Astrocyte (in vitro differentiated cells and primary cell): ENCODE measurements at regions not wholly inside any gene's neighbourhood (a gene's known extent, or its start where the extent isn't known, plus 50 kb on each side); places are given as distances from the start of the nearest gene placed in this dataset.

Source experiments
- DNase-seq: peaks from one replicate; pipeline ENCODE4 v3.0.0-alpha.2; 2010; ENCODE audit warnings: low read depth
- FAIRE-seq: peaks from 2 replicates; lab custom pipeline; 2011; peaks lifted over from hg19 to GRCh38; lab: Jason Lieb, UNC
- H2AFZ ChIP-seq: 2 replicates; pipeline ENCODE4 v1.6.0; 2012; ENCODE audit warnings: low read depth, low read length, inconsistent platforms
- H3K27ac ChIP-seq: 2 replicates; pipeline ENCODE4 v1.5.1; 2011; ENCODE audit warnings: low read depth, low read length, inconsistent platforms
- H3K27me3 ChIP-seq: 2 replicates; pipeline ENCODE4 v1.6.0; 2011; ENCODE audit warnings: low read length, inconsistent platforms; ENCODE audit not compliant: insufficient read depth
- H3K36me3 ChIP-seq: 2 replicates; pipeline ENCODE4 v1.5.1; 2011; ENCODE audit warnings: low read length, inconsistent platforms; ENCODE audit not compliant: insufficient read depth
- H3K4me1 ChIP-seq: 2 replicates; pipeline ENCODE4 v1.5.1; 2011; ENCODE audit warnings: low read length, inconsistent platforms; ENCODE audit not compliant: insufficient read depth
- H3K4me2 ChIP-seq: 2 replicates; pipeline ENCODE4 v1.6.0; 2012; ENCODE audit warnings: low read length, inconsistent platforms
- H3K4me3 ChIP-seq: 2 replicates; pipeline ENCODE4 v1.5.1; 2011; ENCODE audit warnings: low read depth, mild to moderate bottlenecking, low read length, inconsistent platforms; ENCODE audit not compliant: insufficient read depth
- H3K79me2 ChIP-seq: 2 replicates; pipeline ENCODE4 v1.6.0; 2012; ENCODE audit warnings: mild to moderate bottlenecking, low read length, inconsistent platforms; ENCODE audit not compliant: insufficient read depth
- H3K9ac ChIP-seq: 2 replicates; pipeline ENCODE4 v1.6.0; 2012; ENCODE audit warnings: mild to moderate bottlenecking, low read length, inconsistent platforms
- H3K9me3 ChIP-seq: 2 replicates; pipeline ENCODE4 v1.5.1; 2012; ENCODE audit warnings: low read depth, mild to moderate bottlenecking, low read length, inconsistent platforms; ENCODE audit not compliant: insufficient read depth
- H4K20me1 ChIP-seq: 2 replicates; pipeline ENCODE4 v1.6.0; 2012; ENCODE audit warnings: low read length, inconsistent platforms; ENCODE audit not compliant: insufficient read depth
- H3K27ac Mint-ChIP-seq: one replicate; pipeline ENCODE4 v1.8.0; 2021; ENCODE audit warnings: mild to moderate bottlenecking, mixed read lengths; ENCODE audit not compliant: unreplicated experiment
- H3K27me3 Mint-ChIP-seq: one replicate; pipeline ENCODE4 v1.8.0; 2021; ENCODE audit warnings: low read depth, mixed read lengths; ENCODE audit not compliant: unreplicated experiment
- H3K36me3 Mint-ChIP-seq: one replicate; pipeline ENCODE4 v1.8.0; 2021; ENCODE audit warnings: low read depth, mixed read lengths; ENCODE audit not compliant: unreplicated experiment
- H3K4me1 Mint-ChIP-seq: one replicate; pipeline ENCODE4 v1.8.0; 2021; ENCODE audit warnings: low read depth, mixed read lengths; ENCODE audit not compliant: unreplicated experiment
- H3K4me3 Mint-ChIP-seq: one replicate; pipeline ENCODE4 v1.8.0; 2021; ENCODE audit warnings: mild to moderate bottlenecking, moderate library complexity, mixed read lengths; ENCODE audit not compliant: unreplicated experiment
- H3K9me3 Mint-ChIP-seq: one replicate; pipeline ENCODE4 v1.8.0; 2021; ENCODE audit warnings: mild to moderate bottlenecking, mixed read lengths; ENCODE audit not compliant: unreplicated experiment
- CTCF ChIP-seq: IDR thresholded peaks from 2 replicates; pipeline ENCODE4 v1.5.1; 2011; ENCODE audit warnings: low read depth, mild to moderate bottlenecking, inconsistent platforms, low read length, moderate library complexity; ENCODE audit not compliant: insufficient read depth
- EZH2 ChIP-seq: IDR thresholded peaks from 2 replicates; pipeline ENCODE4 v1.6.1; 2012; ENCODE audit warnings: mild to moderate bottlenecking, low read length, inconsistent platforms; ENCODE audit not compliant: insufficient read depth

- DNase-seq (no peak), FAIRE-seq (no peak)
- H3K79me2 ChIP-seq = no peaks in the 10 kb centered on the region
- Mint-ChIP-seq H3K36me3 (no peaks in the 10 kb centered on the region), H3K4me1 (no peaks in the 10 kb centered on the region), H3K4me3 (no peak overlapping the region), H3K27me3 (no peaks in the 10 kb centered on the region), H3K27ac (no peak overlapping the region), H3K9me3 (no peaks in the 10 kb centered on the region)
- H3K4me1 ChIP-seq = no peaks in the 10 kb centered on the region
- no peaks in the 10 kb centered on the region for H4K20me1 ChIP-seq
- no peak overlapping the region for H3K4me3 ChIP-seq
- no peaks in the 10 kb centered on the region for H3K36me3 ChIP-seq
- H3K9me3 ChIP-seq = no peaks in the 10 kb centered on the region
- H3K27me3 ChIP-seq = no peaks in the 10 kb centered on the region
- H3K4me2 ChIP-seq = no peak overlapping the region
- H2AFZ ChIP-seq = no peak overlapping the region
- no peak overlapping the region for H3K27ac ChIP-seq
- TF ChIP-seq EZH2 = no peak
- no peak for TF ChIP-seq CTCF
- H3K9ac ChIP-seq = no peak overlapping the region
Observed at GRCh38 chr13:33978653-33979052, 160.7 kb downstream of the RFC3 start.

DNA sequence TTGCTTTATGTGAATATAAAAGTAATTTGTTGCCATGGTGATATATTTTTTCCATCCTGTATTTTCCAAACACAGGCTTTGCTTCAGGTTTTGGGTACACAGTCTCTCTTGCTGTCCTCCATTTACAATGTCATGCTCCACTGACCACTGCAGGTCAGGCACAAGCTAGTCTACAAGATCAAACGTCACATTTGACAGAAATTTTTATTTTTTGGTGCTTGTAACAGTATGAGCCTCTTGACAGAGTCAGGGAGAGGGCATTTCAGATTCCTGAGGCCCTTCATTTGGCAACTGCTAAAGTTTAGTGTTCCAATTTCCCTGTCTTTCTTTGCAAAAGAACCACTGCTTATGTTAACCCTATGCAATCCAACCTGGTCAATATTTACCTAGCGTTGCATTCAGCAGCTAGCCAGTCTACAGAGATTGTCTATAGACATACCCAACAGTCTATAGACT, 175.0 kb downstream of the RFC3 start:
- Mint-ChIP-seq H3K4me3 (no peak overlapping the region), H3K27me3 (peaks cover 6% of the 10 kb centered on the region), H3K36me3 (no peaks in the 10 kb centered on the region), H3K9me3 (no peaks in the 10 kb centered on the region), H3K27ac (no peak overlapping the region), H3K4me1 (no peaks in the 10 kb centered on the region)
- FAIRE-seq (no peak), DNase-seq (no peak)
- Histone ChIP-seq H3K4me3 (no peak overlapping the region), H3K79me2 (no peaks in the 10 kb centered on the region), H3K9me3 (no peaks in the 10 kb centered on the region), H3K27ac (no peak overlapping the region), H3K27me3 (no peaks in the 10 kb centered on the region), H3K4me2 (no peak overlapping the region), H4K20me1 (no peaks in the 10 kb centered on the region), H2AFZ (no peak overlapping the region), H3K4me1 (no peaks in the 10 kb centered on the region), H3K9ac (no peak overlapping the region), H3K36me3 (no peaks in the 10 kb centered on the region)
- TF ChIP-seq CTCF = no peak
- TF ChIP-seq EZH2 = no peak

- Histone ChIP-seq H3K79me2 (no peaks in the 10 kb centered on the region), H3K4me1 (no peaks in the 10 kb centered on the region), H3K4me3 (no peak overlapping the region), H3K27me3 (no peaks in the 10 kb centered on the region), H4K20me1 (no peaks in the 10 kb centered on the region), H2AFZ (no peak overlapping the region), H3K36me3 (no peaks in the 10 kb centered on the region), H3K9me3 (no peaks in the 10 kb centered on the region), H3K27ac (no peak overlapping the region), H3K9ac (no peak overlapping the region), H3K4me2 (no peak overlapping the region)
- no peak for DNase-seq
- no peak for FAIRE-seq
- H3K9me3 Mint-ChIP-seq = no peaks in the 10 kb centered on the region
- peaks cover 6% of the 10 kb centered on the region for H3K27me3 Mint-ChIP-seq
- no peaks in the 10 kb centered on the region for H3K36me3 Mint-ChIP-seq
- no peaks in the 10 kb centered on the region for H3K4me1 Mint-ChIP-seq
- no peak overlapping the region for H3K4me3 Mint-ChIP-seq
- TF ChIP-seq EZH2 (no peak), CTCF (no peak)
- no peak overlapping the region for H3K27ac Mint-ChIP-seq
Observed at GRCh38 chr13:33994198-33994597, 176.2 kb downstream of the RFC3 start.
